ENCODE measurements at regions not wholly inside any gene's neighbourhood (a gene's known extent, or its start where the extent isn't known, plus 50 kb on each side); places are given as distances from the start of the nearest gene placed in this dataset.

GRCh38 chr6:45758787-45759471 lies 256.7 kb downstream of the CLIC5 start:
- Histone ChIP-seq H3K9me3 (ENCODE audit: low read length) (no peaks in the 10 kb centered on the region), H3K4me1 (ENCODE audit: insufficient read depth, low read length) (no peaks in the 10 kb centered on the region), H3K27me3 (ENCODE audit: control insufficient read depth in 1 of 2, insufficient read depth in 2 of 2, low read length in 2 of 2) (no peaks in the 10 kb centered on the region), H3K36me3 (ENCODE audit: insufficient read depth, low read length) (no peaks in the 10 kb centered on the region), H3K27ac (ENCODE audit: low read depth, low read length) (no peak overlapping the region), H3K4me3 (ENCODE audit: low read depth in 1 of 2, low read length in 2 of 2) (no peak overlapping the region), H3K9ac (ENCODE audit: low read length) (no peak overlapping the region)

GRCh38 chr6:45757443-45758130 lies 258.1 kb downstream of the CLIC5 start:
- H3K27ac ChIP-seq (ENCODE audit: low read depth, low read length) = peak overlapping the region; percentile 32
- H3K36me3 ChIP-seq (ENCODE audit: insufficient read depth, low read length) = no peaks in the 10 kb centered on the region
- H3K4me1 ChIP-seq (ENCODE audit: insufficient read depth, low read length) = no peaks in the 10 kb centered on the region
- no peak overlapping the region for H3K9ac ChIP-seq (ENCODE audit: low read length)
- no peak overlapping the region for H3K4me3 ChIP-seq (ENCODE audit: low read depth in 1 of 2, low read length in 2 of 2)
- H3K9me3 ChIP-seq (ENCODE audit: low read length) = no peaks in the 10 kb centered on the region
- no peaks in the 10 kb centered on the region for H3K27me3 ChIP-seq (ENCODE audit: control insufficient read depth in 1 of 2, insufficient read depth in 2 of 2, low read length in 2 of 2)

DNA sequence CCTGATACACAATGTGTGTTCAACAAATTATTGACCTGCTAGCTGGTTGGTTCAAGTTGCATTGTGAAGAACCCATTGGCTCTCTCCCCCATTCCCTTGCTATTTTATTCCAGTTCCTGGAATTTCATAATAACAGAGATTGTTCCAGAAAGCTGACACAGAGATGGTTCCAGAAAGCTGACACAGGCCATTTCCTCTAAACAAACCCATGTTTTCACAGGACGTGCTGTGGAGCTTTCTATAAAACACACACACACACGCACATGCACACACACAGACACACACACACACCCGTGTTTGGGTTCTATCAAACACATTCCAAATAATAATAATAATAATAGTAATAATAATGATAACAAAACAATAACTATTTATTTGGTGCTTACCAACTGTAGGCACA lies 259.1 kb downstream of the CLIC5 start:
- H3K27me3 ChIP-seq (ENCODE audit: control insufficient read depth in 1 of 2, insufficient read depth in 2 of 2, low read length in 2 of 2) = no peaks in the 10 kb centered on the region
- H3K4me1 ChIP-seq (ENCODE audit: insufficient read depth, low read length) = no peaks in the 10 kb centered on the region
- no peaks in the 10 kb centered on the region for H3K9me3 ChIP-seq (ENCODE audit: low read length)
- H3K27ac ChIP-seq (ENCODE audit: low read depth, low read length) = no peak overlapping the region
- H3K4me3 ChIP-seq (ENCODE audit: low read depth in 1 of 2, low read length in 2 of 2) = no peak overlapping the region
- H3K36me3 ChIP-seq (ENCODE audit: insufficient read depth, low read length) = no peaks in the 10 kb centered on the region
- H3K9ac ChIP-seq (ENCODE audit: low read length) = no peak overlapping the region

DNA sequence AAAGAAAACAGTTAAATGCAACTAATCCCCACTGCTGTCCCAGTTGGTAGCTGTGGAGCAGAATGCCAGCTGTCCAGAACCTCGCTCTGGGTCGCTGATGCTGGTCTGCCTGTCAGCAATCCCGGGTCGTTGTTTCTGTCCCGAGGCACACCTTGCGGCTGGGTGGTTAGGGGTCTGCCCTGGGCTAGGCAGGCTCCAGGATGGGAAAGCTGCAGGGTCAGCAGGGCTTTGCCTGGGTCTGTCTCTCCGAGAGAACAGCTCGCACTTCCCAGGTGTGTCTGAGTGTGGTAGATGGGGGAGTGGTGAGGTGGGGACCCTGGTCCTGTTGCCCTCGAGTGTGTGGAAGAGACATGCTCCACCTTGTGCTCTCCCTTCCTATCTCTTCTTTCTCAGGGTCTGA lies 261.2 kb downstream of the CLIC5 start:
- Histone ChIP-seq H3K4me1 (ENCODE audit: insufficient read depth, low read length) (no peaks in the 10 kb centered on the region), H3K27me3 (ENCODE audit: control insufficient read depth in 1 of 2, insufficient read depth in 2 of 2, low read length in 2 of 2) (no peaks in the 10 kb centered on the region), H3K27ac (ENCODE audit: low read depth, low read length) (no peak overlapping the region), H3K9ac (ENCODE audit: low read length) (no peak overlapping the region), H3K9me3 (ENCODE audit: low read length) (no peaks in the 10 kb centered on the region), H3K36me3 (ENCODE audit: insufficient read depth, low read length) (no peaks in the 10 kb centered on the region), H3K4me3 (ENCODE audit: low read depth in 1 of 2, low read length in 2 of 2) (no peak overlapping the region)

GRCh38 chr6:45746046-45746445 lies 269.6 kb downstream of the CLIC5 start:
- H3K27me3 ChIP-seq (ENCODE audit: control insufficient read depth in 1 of 2, insufficient read depth in 2 of 2, low read length in 2 of 2) = no peaks in the 10 kb centered on the region
- no peak overlapping the region for H3K4me3 ChIP-seq (ENCODE audit: low read depth in 1 of 2, low read length in 2 of 2)
- no peaks in the 10 kb centered on the region for H3K4me1 ChIP-seq (ENCODE audit: insufficient read depth, low read length)
- H3K36me3 ChIP-seq (ENCODE audit: insufficient read depth, low read length) = no peaks in the 10 kb centered on the region
- no peaks in the 10 kb centered on the region for H3K9me3 ChIP-seq (ENCODE audit: low read length)
- H3K9ac ChIP-seq (ENCODE audit: low read length) = no peak overlapping the region
- no peak overlapping the region for H3K27ac ChIP-seq (ENCODE audit: low read depth, low read length)

DNA sequence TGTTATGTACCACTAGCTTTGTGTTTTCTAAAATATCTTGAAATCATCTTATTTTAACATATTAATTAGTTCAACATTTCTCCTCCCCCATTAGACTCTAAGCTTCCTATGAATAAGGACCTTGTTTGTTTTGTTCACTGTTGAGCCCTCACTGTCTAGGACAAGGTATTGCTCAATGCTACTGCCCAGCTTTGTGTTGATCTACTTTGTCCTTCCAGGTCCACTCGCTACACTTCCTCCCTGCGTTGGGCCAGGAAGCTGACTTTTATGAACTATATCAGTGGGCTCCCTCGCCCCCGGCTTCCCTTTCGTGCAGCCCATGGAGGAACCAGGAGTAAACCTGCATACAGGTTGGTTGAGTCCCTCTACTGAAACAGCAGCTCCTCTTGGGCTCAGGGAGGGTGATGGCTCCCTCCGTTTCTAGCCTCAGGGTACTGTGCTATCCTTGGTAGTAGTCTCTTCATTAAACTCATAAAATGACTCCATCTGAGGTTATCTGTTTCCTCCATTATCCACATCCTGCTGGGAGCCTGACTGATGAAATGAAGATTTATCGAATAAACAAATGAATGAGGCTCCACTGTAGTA lies 272.5 kb downstream of the CLIC5 start:
- Histone ChIP-seq H3K36me3 (ENCODE audit: insufficient read depth, low read length) (no peaks in the 10 kb centered on the region), H3K4me3 (ENCODE audit: low read depth in 1 of 2, low read length in 2 of 2) (no peak overlapping the region), H3K4me1 (ENCODE audit: insufficient read depth, low read length) (no peaks in the 10 kb centered on the region), H3K27ac (ENCODE audit: low read depth, low read length) (no peak overlapping the region), H3K9ac (ENCODE audit: low read length) (no peak overlapping the region), H3K27me3 (ENCODE audit: control insufficient read depth in 1 of 2, insufficient read depth in 2 of 2, low read length in 2 of 2) (no peaks in the 10 kb centered on the region), H3K9me3 (ENCODE audit: low read length) (no peaks in the 10 kb centered on the region)

DNA sequence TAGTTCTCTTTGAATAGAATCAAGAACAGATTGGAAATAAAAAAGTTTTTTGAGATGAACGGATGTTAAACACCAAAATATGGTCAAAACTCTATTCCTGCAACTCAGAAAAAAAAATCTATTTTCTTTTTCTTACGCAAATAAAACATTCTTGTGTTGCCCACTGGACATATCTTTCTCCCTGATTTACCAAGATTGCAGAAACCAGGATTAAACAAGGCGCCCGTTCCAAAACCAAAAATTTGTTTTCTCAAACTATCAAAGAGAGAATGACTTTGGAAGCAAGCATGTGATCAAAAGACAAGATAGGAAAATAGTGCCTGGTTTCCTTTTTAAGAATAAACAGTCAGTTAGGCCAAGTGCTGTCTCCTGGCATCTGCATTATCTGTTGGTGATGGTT lies 273.1 kb downstream of the CLIC5 start:
- Histone ChIP-seq H3K27ac (ENCODE audit: low read depth, low read length) (no peak overlapping the region), H3K9me3 (ENCODE audit: low read length) (no peaks in the 10 kb centered on the region), H3K4me1 (ENCODE audit: insufficient read depth, low read length) (no peaks in the 10 kb centered on the region), H3K27me3 (ENCODE audit: control insufficient read depth in 1 of 2, insufficient read depth in 2 of 2, low read length in 2 of 2) (no peaks in the 10 kb centered on the region), H3K9ac (ENCODE audit: low read length) (no peak overlapping the region), H3K36me3 (ENCODE audit: insufficient read depth, low read length) (no peaks in the 10 kb centered on the region), H3K4me3 (ENCODE audit: low read depth in 1 of 2, low read length in 2 of 2) (no peak overlapping the region)

DNA sequence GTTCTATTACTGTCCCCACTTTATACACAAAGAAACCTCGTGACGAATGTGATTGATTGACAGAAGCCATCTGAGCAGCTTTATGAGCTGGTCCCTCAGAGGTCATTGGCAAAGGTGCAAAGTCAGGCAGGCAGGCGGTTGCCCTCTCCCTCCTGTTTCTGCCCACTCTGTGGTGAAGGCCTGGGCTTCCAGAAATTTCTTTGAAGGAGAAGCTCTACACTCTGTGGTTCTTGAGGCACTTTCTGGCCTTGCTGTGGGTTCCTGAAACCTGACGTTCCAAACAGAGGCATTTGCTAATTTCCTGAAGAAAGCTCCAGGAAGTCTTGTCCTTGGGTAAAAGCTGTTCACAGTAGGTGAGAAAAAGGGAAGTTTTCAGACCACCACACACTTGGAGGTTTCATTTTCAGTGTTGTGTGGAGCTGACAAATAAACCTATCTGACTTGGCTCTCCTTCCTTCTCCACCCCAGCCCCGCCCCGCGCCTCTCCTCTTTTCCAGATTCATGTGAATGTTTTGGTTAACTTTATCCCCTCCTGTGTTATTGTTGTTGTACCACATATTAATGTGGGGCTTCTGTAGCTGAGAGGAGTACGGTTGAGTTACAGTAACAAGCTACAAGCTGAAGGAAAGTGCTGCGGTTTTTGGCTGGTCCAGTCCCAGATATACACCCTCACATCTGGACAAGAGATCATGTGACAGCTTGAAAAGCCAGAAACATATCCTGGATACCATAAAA lies 274.1 kb downstream of the CLIC5 start:
- no peaks in the 10 kb centered on the region for H3K36me3 ChIP-seq (ENCODE audit: insufficient read depth, low read length)
- H3K27ac ChIP-seq (ENCODE audit: low read depth, low read length) = no peak overlapping the region
- H3K9ac ChIP-seq (ENCODE audit: low read length) = no peak overlapping the region
- peak overlapping the region in 1 of 2 donors; percentile 4 for H3K4me3 ChIP-seq (ENCODE audit: low read depth in 1 of 2, low read length in 2 of 2)
- H3K9me3 ChIP-seq (ENCODE audit: low read length) = no peaks in the 10 kb centered on the region
- no peaks in the 10 kb centered on the region for H3K4me1 ChIP-seq (ENCODE audit: insufficient read depth, low read length)
- no peaks in the 10 kb centered on the region for H3K27me3 ChIP-seq (ENCODE audit: control insufficient read depth in 1 of 2, insufficient read depth in 2 of 2, low read length in 2 of 2)

- no peaks in the 10 kb centered on the region for H3K36me3 ChIP-seq (ENCODE audit: insufficient read depth, low read length)
- no peaks in the 10 kb centered on the region for H3K4me1 ChIP-seq (ENCODE audit: insufficient read depth, low read length)
- H3K27me3 ChIP-seq (ENCODE audit: control insufficient read depth in 1 of 2, insufficient read depth in 2 of 2, low read length in 2 of 2) = no peaks in the 10 kb centered on the region
- H3K9ac ChIP-seq (ENCODE audit: low read length) = no peak overlapping the region
- no peak overlapping the region for H3K4me3 ChIP-seq (ENCODE audit: low read depth in 1 of 2, low read length in 2 of 2)
- H3K27ac ChIP-seq (ENCODE audit: low read depth, low read length) = no peak overlapping the region
- no peaks in the 10 kb centered on the region for H3K9me3 ChIP-seq (ENCODE audit: low read length)
These were observed 276.6 kb downstream of the CLIC5 start for GRCh38 chr6:45739058-45739457.

- Histone ChIP-seq H3K36me3 (ENCODE audit: insufficient read depth, low read length) (no peaks in the 10 kb centered on the region), H3K9me3 (ENCODE audit: low read length) (no peaks in the 10 kb centered on the region), H3K9ac (ENCODE audit: low read length) (no peak overlapping the region), H3K4me1 (ENCODE audit: insufficient read depth, low read length) (no peaks in the 10 kb centered on the region), H3K27ac (ENCODE audit: low read depth, low read length) (no peak overlapping the region), H3K4me3 (ENCODE audit: low read depth in 1 of 2, low read length in 2 of 2) (no peak overlapping the region), H3K27me3 (ENCODE audit: control insufficient read depth in 1 of 2, insufficient read depth in 2 of 2, low read length in 2 of 2) (no peaks in the 10 kb centered on the region)
These were observed 277.6 kb downstream of the CLIC5 start for GRCh38 chr6:45738057-45738455.

- Histone ChIP-seq H3K27ac (ENCODE audit: low read depth, low read length) (no peak overlapping the region), H3K27me3 (ENCODE audit: control insufficient read depth in 1 of 2, insufficient read depth in 2 of 2, low read length in 2 of 2) (no peaks in the 10 kb centered on the region), H3K4me3 (ENCODE audit: low read depth in 1 of 2, low read length in 2 of 2) (no peak overlapping the region), H3K36me3 (ENCODE audit: insufficient read depth, low read length) (no peaks in the 10 kb centered on the region), H3K4me1 (ENCODE audit: insufficient read depth, low read length) (no peaks in the 10 kb centered on the region), H3K9ac (ENCODE audit: low read length) (no peak overlapping the region), H3K9me3 (ENCODE audit: low read length) (no peaks in the 10 kb centered on the region)
These were observed 278.2 kb downstream of the CLIC5 start for GRCh38 chr6:45737331-45738056.

Data from muscle layer of colon (tissue), 2 donors.